ENCODE measurements at regions not wholly inside any gene's neighbourhood (a gene's known extent, or its start where the extent isn't known, plus 50 kb on each side); places are given as distances from the start of the nearest gene placed in this dataset.

DNA sequence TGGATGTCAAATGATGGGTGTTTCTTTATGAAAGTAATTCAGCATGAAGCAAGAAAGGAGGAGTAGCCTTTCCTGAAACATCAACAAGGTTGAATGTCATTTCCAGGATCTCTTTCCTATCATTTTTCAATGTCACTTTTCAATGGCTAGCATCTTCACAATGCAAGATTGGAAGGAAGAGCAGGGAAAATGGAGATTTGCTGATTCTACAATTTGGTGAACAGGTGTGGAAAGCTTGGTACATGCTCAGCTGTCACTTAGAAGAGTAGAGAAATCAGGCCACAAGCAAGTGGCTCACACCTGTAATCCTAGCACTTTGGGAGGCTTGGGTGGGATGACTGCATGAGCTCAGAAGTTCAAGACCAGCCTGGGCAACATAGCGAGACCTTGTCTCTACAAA is 112.7 kb upstream of the FERMT1 start:
- TF ChIP-seq FOXK1 (CRISPR knock-in tag; IDR thresholded peaks at IDR 0.05) (no peak), RELA (CRISPR knock-in tag; IDR thresholded peaks at IDR 0.05; ENCODE audit: borderline replicate concordance) (no peak), IRF2 (CRISPR knock-in tag; IDR thresholded peaks at IDR 0.05; ENCODE audit: borderline replicate concordance, low read depth) (no peak), MXD4 (CRISPR knock-in tag; IDR thresholded peaks at IDR 0.05; ENCODE audit: borderline replicate concordance) (no peak), ZNF416 (CRISPR knock-in tag; IDR thresholded peaks at IDR 0.05) (no peak), ZSCAN18 (CRISPR knock-in tag; IDR thresholded peaks at IDR 0.05) (no peak), SOX15 (CRISPR knock-in tag; IDR thresholded peaks at IDR 0.05) (no peak)
- TF ChIP-seq, protein P1, sequence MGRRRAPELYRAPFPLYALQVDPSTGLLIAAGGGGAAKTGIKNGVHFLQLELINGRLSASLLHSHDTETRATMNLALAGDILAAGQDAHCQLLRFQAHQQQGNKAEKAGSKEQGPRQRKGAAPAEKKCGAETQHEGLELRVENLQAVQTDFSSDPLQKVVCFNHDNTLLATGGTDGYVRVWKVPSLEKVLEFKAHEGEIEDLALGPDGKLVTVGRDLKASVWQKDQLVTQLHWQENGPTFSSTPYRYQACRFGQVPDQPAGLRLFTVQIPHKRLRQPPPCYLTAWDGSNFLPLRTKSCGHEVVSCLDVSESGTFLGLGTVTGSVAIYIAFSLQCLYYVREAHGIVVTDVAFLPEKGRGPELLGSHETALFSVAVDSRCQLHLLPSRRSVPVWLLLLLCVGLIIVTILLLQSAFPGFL (CRISPR knock-in tag; IDR thresholded peaks at IDR 0.05; ENCODE audit: borderline replicate concordance): no peak
- TF ChIP-seq, protein P2, sequence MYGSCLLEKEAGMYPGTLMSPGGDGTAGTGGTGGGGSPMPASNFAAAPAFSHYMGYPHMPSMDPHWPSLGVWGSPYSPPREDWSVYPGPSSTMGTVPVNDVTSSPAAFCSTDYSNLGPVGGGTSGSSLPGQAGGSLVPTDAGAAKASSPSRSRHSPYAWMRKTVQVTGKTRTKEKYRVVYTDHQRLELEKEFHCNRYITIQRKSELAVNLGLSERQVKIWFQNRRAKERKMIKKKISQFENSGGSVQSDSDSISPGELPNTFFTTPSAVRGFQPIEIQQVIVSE (CRISPR knock-in tag; IDR thresholded peaks at IDR 0.05; ENCODE audit: borderline replicate concordance): no peak
- CTCF ChIA-PET: no interaction called here
- peaks cover 4% of the 10 kb centered on the region for H3K9me3 Mint-ChIP-seq

GRCh38 chr20:6232436-6232835 is 109.6 kb upstream of the FERMT1 start:
- H3K9me3 Mint-ChIP-seq: peaks cover 4% of the 10 kb centered on the region
- no peak overlapping the region for H3K4me3 Mint-ChIP-seq

More for the DNA sequence above, 112.7 kb upstream of the FERMT1 start:
- Mint-ChIP-seq H3K4me1 (no peaks in the 10 kb centered on the region), H3K27me3 (ENCODE audit: low read depth) (no peaks in the 10 kb centered on the region), H3K27ac (no peak overlapping the region), H3K36me3 (no peaks in the 10 kb centered on the region), H3K4me3 (no peak overlapping the region)
- POLR2A ChIA-PET: no interaction called here
- DNase-seq (ENCODE audit: low spot score): no peak
- ATAC-seq: no peak

More at GRCh38 chr20:6232436-6232835, 109.6 kb upstream of the FERMT1 start:
- Mint-ChIP-seq H3K4me1 (no peaks in the 10 kb centered on the region), H3K36me3 (no peaks in the 10 kb centered on the region), H3K27ac (no peak overlapping the region), H3K27me3 (ENCODE audit: low read depth) (no peaks in the 10 kb centered on the region)
- TF ChIP-seq ZNF317 (CRISPR knock-in tag; IDR thresholded peaks at IDR 0.05; ENCODE audit: borderline replicate concordance, low read depth): no peak
- TF ChIP-seq, protein P3, sequence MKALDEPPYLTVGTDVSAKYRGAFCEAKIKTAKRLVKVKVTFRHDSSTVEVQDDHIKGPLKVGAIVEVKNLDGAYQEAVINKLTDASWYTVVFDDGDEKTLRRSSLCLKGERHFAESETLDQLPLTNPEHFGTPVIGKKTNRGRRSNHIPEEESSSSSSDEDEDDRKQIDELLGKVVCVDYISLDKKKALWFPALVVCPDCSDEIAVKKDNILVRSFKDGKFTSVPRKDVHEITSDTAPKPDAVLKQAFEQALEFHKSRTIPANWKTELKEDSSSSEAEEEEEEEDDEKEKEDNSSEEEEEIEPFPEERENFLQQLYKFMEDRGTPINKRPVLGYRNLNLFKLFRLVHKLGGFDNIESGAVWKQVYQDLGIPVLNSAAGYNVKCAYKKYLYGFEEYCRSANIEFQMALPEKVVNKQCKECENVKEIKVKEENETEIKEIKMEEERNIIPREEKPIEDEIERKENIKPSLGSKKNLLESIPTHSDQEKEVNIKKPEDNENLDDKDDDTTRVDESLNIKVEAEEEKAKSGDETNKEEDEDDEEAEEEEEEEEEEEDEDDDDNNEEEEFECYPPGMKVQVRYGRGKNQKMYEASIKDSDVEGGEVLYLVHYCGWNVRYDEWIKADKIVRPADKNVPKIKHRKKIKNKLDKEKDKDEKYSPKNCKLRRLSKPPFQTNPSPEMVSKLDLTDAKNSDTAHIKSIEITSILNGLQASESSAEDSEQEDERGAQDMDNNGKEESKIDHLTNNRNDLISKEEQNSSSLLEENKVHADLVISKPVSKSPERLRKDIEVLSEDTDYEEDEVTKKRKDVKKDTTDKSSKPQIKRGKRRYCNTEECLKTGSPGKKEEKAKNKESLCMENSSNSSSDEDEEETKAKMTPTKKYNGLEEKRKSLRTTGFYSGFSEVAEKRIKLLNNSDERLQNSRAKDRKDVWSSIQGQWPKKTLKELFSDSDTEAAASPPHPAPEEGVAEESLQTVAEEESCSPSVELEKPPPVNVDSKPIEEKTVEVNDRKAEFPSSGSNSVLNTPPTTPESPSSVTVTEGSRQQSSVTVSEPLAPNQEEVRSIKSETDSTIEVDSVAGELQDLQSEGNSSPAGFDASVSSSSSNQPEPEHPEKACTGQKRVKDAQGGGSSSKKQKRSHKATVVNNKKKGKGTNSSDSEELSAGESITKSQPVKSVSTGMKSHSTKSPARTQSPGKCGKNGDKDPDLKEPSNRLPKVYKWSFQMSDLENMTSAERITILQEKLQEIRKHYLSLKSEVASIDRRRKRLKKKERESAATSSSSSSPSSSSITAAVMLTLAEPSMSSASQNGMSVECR (CRISPR knock-in tag; IDR thresholded peaks at IDR 0.05; ENCODE audit: borderline replicate concordance): no peak
- TF ChIP-seq ZNF138 (CRISPR knock-in tag; conservative IDR thresholded peaks at IDR 0.05): no peak
- TF ChIP-seq ATF1 (CRISPR knock-in tag; IDR thresholded peaks at IDR 0.05): no peak
- TF ChIP-seq SOX15 (CRISPR knock-in tag; IDR thresholded peaks at IDR 0.05): no peak
- TF ChIP-seq SP1 (CRISPR knock-in tag; conservative IDR thresholded peaks at IDR 0.05): no peak
- TF ChIP-seq, protein P4, sequence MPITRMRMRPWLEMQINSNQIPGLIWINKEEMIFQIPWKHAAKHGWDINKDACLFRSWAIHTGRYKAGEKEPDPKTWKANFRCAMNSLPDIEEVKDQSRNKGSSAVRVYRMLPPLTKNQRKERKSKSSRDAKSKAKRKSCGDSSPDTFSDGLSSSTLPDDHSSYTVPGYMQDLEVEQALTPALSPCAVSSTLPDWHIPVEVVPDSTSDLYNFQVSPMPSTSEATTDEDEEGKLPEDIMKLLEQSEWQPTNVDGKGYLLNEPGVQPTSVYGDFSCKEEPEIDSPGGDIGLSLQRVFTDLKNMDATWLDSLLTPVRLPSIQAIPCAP (CRISPR knock-in tag; IDR thresholded peaks at IDR 0.05): no peak
- no peak for TF ChIP-seq NFYB (CRISPR knock-in tag; conservative IDR thresholded peaks at IDR 0.05; ENCODE audit: low read depth)
- TF ChIP-seq SMAD4 (CRISPR knock-in tag; IDR thresholded peaks at IDR 0.05): no peak
- TF ChIP-seq MYBL2 (CRISPR knock-in tag; IDR thresholded peaks at IDR 0.05): no peak
- TF ChIP-seq, protein P5, sequence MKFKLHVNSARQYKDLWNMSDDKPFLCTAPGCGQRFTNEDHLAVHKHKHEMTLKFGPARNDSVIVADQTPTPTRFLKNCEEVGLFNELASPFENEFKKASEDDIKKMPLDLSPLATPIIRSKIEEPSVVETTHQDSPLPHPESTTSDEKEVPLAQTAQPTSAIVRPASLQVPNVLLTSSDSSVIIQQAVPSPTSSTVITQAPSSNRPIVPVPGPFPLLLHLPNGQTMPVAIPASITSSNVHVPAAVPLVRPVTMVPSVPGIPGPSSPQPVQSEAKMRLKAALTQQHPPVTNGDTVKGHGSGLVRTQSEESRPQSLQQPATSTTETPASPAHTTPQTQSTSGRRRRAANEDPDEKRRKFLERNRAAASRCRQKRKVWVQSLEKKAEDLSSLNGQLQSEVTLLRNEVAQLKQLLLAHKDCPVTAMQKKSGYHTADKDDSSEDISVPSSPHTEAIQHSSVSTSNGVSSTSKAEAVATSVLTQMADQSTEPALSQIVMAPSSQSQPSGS (CRISPR knock-in tag; IDR thresholded peaks at IDR 0.05; ENCODE audit: borderline replicate concordance, low read depth): no peak
- CTCF ChIA-PET: no interaction called here
- POLR2A ChIA-PET: no interaction called here
- DNase-seq (ENCODE audit: low spot score) (no peak), ATAC-seq (no peak)
